H9 (cell line): ENCODE measurements at regions not wholly inside any gene's neighbourhood (a gene's known extent, or its start where the extent isn't known, plus 50 kb on each side); places are given as distances from the start of the nearest gene placed in this dataset.

Source experiments
- DNase-seq: peaks from one replicate; pipeline ENCODE4 v3.0.0-alpha.2; 2017
- H2AFZ ChIP-seq: one replicate; pipeline ENCODE4 v1.6.1; 2013; ENCODE audit warnings: mild to moderate bottlenecking, low read length, control low read depth, moderate library complexity
- H2AK5ac ChIP-seq: 2 replicates; pipeline ENCODE4 v1.6.1; 2013; ENCODE audit warnings: low read length, control low read depth, mixed read lengths; ENCODE audit not compliant: insufficient read length
- H2BK120ac ChIP-seq: one replicate; pipeline ENCODE4 v1.6.1; 2013; ENCODE audit warnings: low read depth, mild to moderate bottlenecking, low read length, control low read depth, inconsistent platforms; ENCODE audit not compliant: poor library complexity, severe bottlenecking
- H2BK12ac ChIP-seq: 2 replicates; pipeline ENCODE4 v1.6.1; 2013; ENCODE audit warnings: low read length, control low read depth, mixed read lengths, low read depth; ENCODE audit not compliant: insufficient read length
- H2BK15ac ChIP-seq: 2 replicates; pipeline ENCODE4 v1.6.1; 2013; ENCODE audit warnings: low read depth, low read length, control low read depth
- H2BK20ac ChIP-seq: one replicate; pipeline ENCODE4 v1.6.1; 2013; ENCODE audit warnings: low read depth, mild to moderate bottlenecking, low read length, control low read depth, inconsistent platforms; ENCODE audit not compliant: poor library complexity, severe bottlenecking
- H2BK5ac ChIP-seq: 2 replicates; pipeline ENCODE4 v1.6.1; 2013; ENCODE audit warnings: low read length, control low read depth, mixed read lengths; ENCODE audit not compliant: insufficient read length
- H3K14ac ChIP-seq: 2 replicates; pipeline ENCODE4 v1.6.1; 2013; ENCODE audit warnings: low read length, control low read depth; ENCODE audit not compliant: insufficient read depth
- H3K18ac ChIP-seq: 2 replicates; pipeline ENCODE4 v1.6.1; 2013; ENCODE audit warnings: low read depth, mild to moderate bottlenecking, mixed read lengths, low read length, control low read depth; ENCODE audit not compliant: insufficient read length
- H3K23ac ChIP-seq: 2 replicates; pipeline ENCODE4 v1.6.1; 2013; ENCODE audit warnings: low read length, control low read depth, mixed read lengths, low read depth; ENCODE audit not compliant: insufficient read length
- H3K23me2 ChIP-seq: 2 replicates; pipeline ENCODE4 v1.6.1; 2013; ENCODE audit warnings: low read depth, mild to moderate bottlenecking, mixed read lengths, low read length, control low read depth; ENCODE audit not compliant: insufficient read length, poor library complexity, severe bottlenecking
- H3K27ac ChIP-seq: 2 replicates; pipeline ENCODE4 v1.5.1; 2013; ENCODE audit warnings: low read length, control low read depth, mixed read lengths, low read depth; ENCODE audit not compliant: insufficient read length
- H3K27me3 ChIP-seq: 2 replicates; pipeline ENCODE4 v1.6.1; 2013; ENCODE audit warnings: low read length, control low read depth, inconsistent platforms; ENCODE audit not compliant: insufficient read depth
- H3K4ac ChIP-seq: 2 replicates; pipeline ENCODE4 v1.6.1; 2013; ENCODE audit warnings: low read depth, mild to moderate bottlenecking, control low read depth, inconsistent platforms, low read length, moderate library complexity
- H3K4me1 ChIP-seq: 2 replicates; pipeline ENCODE4 v1.6.1; 2013; ENCODE audit warnings: low read length, control low read depth, inconsistent platforms; ENCODE audit not compliant: insufficient read depth
- H3K4me2 ChIP-seq: 2 replicates; pipeline ENCODE4 v1.6.1; 2013; ENCODE audit warnings: low read length, control low read depth, mixed read lengths; ENCODE audit not compliant: insufficient read length, insufficient read depth
- H3K56ac ChIP-seq: 2 replicates; pipeline ENCODE4 v1.6.1; 2013; ENCODE audit warnings: low read depth, mild to moderate bottlenecking, mixed read lengths, low read length, control low read depth; ENCODE audit not compliant: insufficient read length
- H3K79me1 ChIP-seq: 2 replicates; pipeline ENCODE4 v1.6.1; 2013; ENCODE audit warnings: low read depth, mild to moderate bottlenecking, moderate library complexity, low read length, control low read depth, inconsistent platforms; ENCODE audit not compliant: insufficient read depth, poor library complexity, severe bottlenecking
- H3K79me2 ChIP-seq: 2 replicates; pipeline ENCODE4 v1.6.1; 2013; ENCODE audit warnings: low read length, control low read depth, inconsistent platforms; ENCODE audit not compliant: insufficient read depth
- H3K9ac ChIP-seq: 2 replicates; pipeline ENCODE4 v1.6.1; 2013; ENCODE audit warnings: low read length, control low read depth, mixed read lengths; ENCODE audit not compliant: insufficient read length; ENCODE audit errors: extremely low read depth
- H3K9me3 ChIP-seq: one replicate; pipeline ENCODE4 v1.6.1; 2013; ENCODE audit warnings: low read depth, low read length, inconsistent platforms; ENCODE audit not compliant: control insufficient read depth
- H3T11ph ChIP-seq: one replicate; pipeline ENCODE4 v1.6.1; 2013; ENCODE audit warnings: mild to moderate bottlenecking, low read length, control low read depth, inconsistent platforms
- H4K20me1 ChIP-seq: one replicate; pipeline ENCODE4 v1.6.1; 2013; ENCODE audit not compliant: control insufficient read depth, insufficient read length, insufficient read depth
- H4K5ac ChIP-seq: 2 replicates; pipeline ENCODE4 v1.6.1; 2013; ENCODE audit warnings: low read depth, mild to moderate bottlenecking, mixed read lengths, low read length, control low read depth; ENCODE audit not compliant: insufficient read length
- H4K8ac ChIP-seq: replicated peaks from 2 replicates; pipeline ENCODE4 v1.6.1; 2013; ENCODE audit warnings: low read length, control low read depth, mixed read lengths, low read depth; ENCODE audit not compliant: insufficient read length
- H4K91ac ChIP-seq: 2 replicates; pipeline ENCODE4 v1.6.1; 2013; ENCODE audit warnings: low read depth, mild to moderate bottlenecking, moderate library complexity, mixed read lengths, low read length, control low read depth; ENCODE audit not compliant: insufficient read length
- H3K27ac Mint-ChIP-seq, 3 experiments: 2 replicates in 2 of 3; 3 replicates in 1 of 3; pipeline ENCODE4 v1.8.0; 2020 to 2021; ENCODE audit warnings: mixed read lengths in 3 of 3, mild to moderate bottlenecking in 1 of 3, moderate library complexity in 1 of 3
- H3K27me3 Mint-ChIP-seq: 2 replicates; pipeline ENCODE4 v1.8.0; 2021; ENCODE audit warnings: low read depth, mild to moderate bottlenecking, moderate library complexity, mixed read lengths
- H3K36me3 Mint-ChIP-seq, 3 experiments: 2 replicates in 2 of 3; 3 replicates in 1 of 3; pipeline ENCODE4 v1.8.0; 2020 to 2021; ENCODE audit warnings: low read depth in 3 of 3, mixed read lengths in 3 of 3; ENCODE audit not compliant: insufficient read depth in 1 of 3
- H3K4me1 Mint-ChIP-seq, 2 experiments: 2 replicates each; pipeline ENCODE4 v1.8.0; 2020; ENCODE audit warnings: mixed read lengths in 2 of 2
- H3K4me3 Mint-ChIP-seq, 2 experiments: 2 replicates in 1 of 2; 3 replicates in 1 of 2; pipeline ENCODE4 v1.8.0; 2020 to 2021; ENCODE audit warnings: mild to moderate bottlenecking in 2 of 2, mixed read lengths in 2 of 2, moderate library complexity in 1 of 2
- H3K9me3 Mint-ChIP-seq, 2 experiments: 2 replicates in 1 of 2; 3 replicates in 1 of 2; pipeline ENCODE4 v1.8.0; 2020; ENCODE audit warnings: mild to moderate bottlenecking in 2 of 2, mixed read lengths in 2 of 2, moderate library complexity in 1 of 2
- CTCF ChIP-seq: fragments of 200-600 bp; sonication (generic); conservative IDR thresholded peaks from 3 replicates; pipeline ENCODE4 v1.8.0; 2021; ENCODE audit warnings: antibody characterized with exemption, mild to moderate bottlenecking
- WGBS: extraction: QIAGEN DNeasy Blood & Tissue Kit; methylation state at CpG from one replicate; pipeline ENCODE4 v1.1.7; 2013; ENCODE audit warnings: missing lambda C conversion rate, low lambda C conversion rate, mixed read lengths; ENCODE audit not compliant: insufficient read length; ENCODE audit errors: extremely low coverage; 5-methylcytosine and 5-hydroxymethylcytosine counted together

DNA sequence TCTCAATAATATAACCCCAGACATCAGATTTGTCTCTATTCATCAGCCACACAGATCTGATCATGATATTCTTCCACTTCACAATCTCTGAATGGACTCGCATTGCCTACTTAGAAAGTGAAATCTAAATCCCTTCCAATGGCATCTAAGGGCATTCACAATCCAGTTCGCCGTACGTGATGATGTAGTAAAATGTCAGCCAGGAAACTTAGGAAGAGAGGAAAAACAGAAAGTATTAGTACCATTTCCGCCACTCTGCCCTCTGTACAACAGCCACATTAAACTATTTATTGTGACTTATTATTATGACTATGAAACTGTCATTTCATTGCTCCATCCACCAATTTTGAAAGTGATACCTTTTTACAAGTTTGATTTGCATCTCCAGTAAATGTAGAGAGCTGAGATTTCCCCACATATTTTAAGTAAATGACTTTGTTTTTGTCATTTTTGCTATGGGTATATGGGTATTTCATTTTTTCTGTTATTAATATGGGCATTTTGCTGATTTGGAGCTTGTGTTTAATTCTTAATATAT, 69.4 kb upstream of the SMIM36 start:
- no peaks in the 10 kb centered on the region for H3K4me1 Mint-ChIP-seq
- Histone ChIP-seq H3T11ph (no peak overlapping the region), H3K27ac (no peak overlapping the region), H2BK5ac (no peak overlapping the region), H2BK20ac (no peak overlapping the region), H2BK15ac (no peak overlapping the region), H3K79me1 (no peaks in the 10 kb centered on the region), H3K27me3 (no peaks in the 10 kb centered on the region), H2BK12ac (no peak overlapping the region), H4K91ac (no peak overlapping the region), H3K14ac (no peak overlapping the region), H3K23ac (no peak overlapping the region), H3K79me2 (no peaks in the 10 kb centered on the region), H4K20me1 (no peaks in the 10 kb centered on the region), H4K5ac (no peak overlapping the region), H3K4me2 (no peak overlapping the region), H3K9me3 (no peaks in the 10 kb centered on the region), H2AK5ac (no peak overlapping the region), H4K8ac (no peak overlapping the region), H3K4ac (no peak overlapping the region), H3K9ac (no peak overlapping the region), H3K23me2 (no peaks in the 10 kb centered on the region), H3K4me1 (no peaks in the 10 kb centered on the region), H3K56ac (no peak overlapping the region), H2BK120ac (no peak overlapping the region), H3K18ac (no peak overlapping the region), H2AFZ (no peak overlapping the region)
- no peak for DNase-seq
- TF ChIP-seq CTCF: no peak
- no peaks in the 10 kb centered on the region for H3K9me3 Mint-ChIP-seq
- no peak overlapping the region for H3K4me3 Mint-ChIP-seq
- no peaks in the 10 kb centered on the region for H3K27me3 Mint-ChIP-seq
- no peak overlapping the region for H3K27ac Mint-ChIP-seq
- H3K36me3 Mint-ChIP-seq: no peaks in the 10 kb centered on the region
- WGBS: no CpG with 5 or more reads among the region's 5 CpGs
